Adrenal gland (tissue), 5 donors: ENCODE measurements at regions not wholly inside any gene's neighbourhood (a gene's known extent, or its start where the extent isn't known, plus 50 kb on each side); places are given as distances from the start of the nearest gene placed in this dataset.

Experiments
- POLR2A ChIP-seq, 2 donors: fragments of 450-650 bp; IDR thresholded peaks; one replicate each; pipeline ENCODE4 v1.6.1; 2017; ENCODE audit warnings: antibody characterized with exemption in 2 of 2, mild to moderate bottlenecking in 2 of 2, moderate library complexity in 1 of 2
- TF ChIP-seq, protein P1 (sequence below), 6 experiments: fragments of 450-650 bp in 4 of 6; fragments of 200-600 bp in 2 of 6; sonication (generic) in 1 of 6; IDR thresholded peaks; 1 replicate in 5 of 6; 2 replicates in 1 of 6; pipeline versions ENCODE4 v1.5.1 to v1.8.0; 2016 to 2021; ENCODE audit warnings: antibody characterized with exemption in 6 of 6, mild to moderate bottlenecking in 2 of 6, moderate library complexity in 1 of 6
- donor health status: DM: no; HTN: no; CAD: no.

DNA sequence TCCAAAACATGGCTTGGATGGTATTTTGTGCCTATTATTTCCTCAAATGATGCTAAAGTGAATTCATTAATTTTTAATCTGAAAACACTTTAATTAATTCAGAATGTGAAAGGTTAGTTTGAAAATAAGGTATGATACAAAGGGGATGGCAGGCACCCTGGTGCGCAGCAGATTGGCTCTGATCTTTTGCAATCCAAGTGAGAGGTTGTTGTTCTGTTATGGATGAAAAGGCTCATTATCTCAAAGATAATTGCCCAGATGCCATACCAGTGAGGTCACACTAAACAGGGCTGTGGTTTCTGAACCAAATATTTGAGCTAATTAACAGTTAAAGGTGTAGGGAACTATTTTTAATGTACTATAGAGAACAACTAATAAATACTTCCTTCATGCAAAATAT is 504.9 kb downstream of the RAPGEF2 start:
- TF ChIP-seq, protein P1, sequence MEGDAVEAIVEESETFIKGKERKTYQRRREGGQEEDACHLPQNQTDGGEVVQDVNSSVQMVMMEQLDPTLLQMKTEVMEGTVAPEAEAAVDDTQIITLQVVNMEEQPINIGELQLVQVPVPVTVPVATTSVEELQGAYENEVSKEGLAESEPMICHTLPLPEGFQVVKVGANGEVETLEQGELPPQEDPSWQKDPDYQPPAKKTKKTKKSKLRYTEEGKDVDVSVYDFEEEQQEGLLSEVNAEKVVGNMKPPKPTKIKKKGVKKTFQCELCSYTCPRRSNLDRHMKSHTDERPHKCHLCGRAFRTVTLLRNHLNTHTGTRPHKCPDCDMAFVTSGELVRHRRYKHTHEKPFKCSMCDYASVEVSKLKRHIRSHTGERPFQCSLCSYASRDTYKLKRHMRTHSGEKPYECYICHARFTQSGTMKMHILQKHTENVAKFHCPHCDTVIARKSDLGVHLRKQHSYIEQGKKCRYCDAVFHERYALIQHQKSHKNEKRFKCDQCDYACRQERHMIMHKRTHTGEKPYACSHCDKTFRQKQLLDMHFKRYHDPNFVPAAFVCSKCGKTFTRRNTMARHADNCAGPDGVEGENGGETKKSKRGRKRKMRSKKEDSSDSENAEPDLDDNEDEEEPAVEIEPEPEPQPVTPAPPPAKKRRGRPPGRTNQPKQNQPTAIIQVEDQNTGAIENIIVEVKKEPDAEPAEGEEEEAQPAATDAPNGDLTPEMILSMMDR (IDR thresholded peaks at IDR 0.05) = no peak
- TF ChIP-seq POLR2A (IDR thresholded peaks at IDR 0.05) = no peak
